Activated T-cell treated with anti-CD3 and anti-CD28 coated beads, Interleukin-2, amount 50 U/mL, for 72 hours (primary cell): ENCODE measurements at regions not wholly inside any gene's neighbourhood (a gene's known extent, or its start where the extent isn't known, plus 50 kb on each side); places are given as distances from the start of the nearest gene placed in this dataset.
"Not testable (repeated sequence)": the region's sequence is repeated elsewhere in the genome, so short reads cannot be mapped to it uniquely, and the experiment has no call there.

ENCODE experiments used
- ATAC-seq, 2 donors: fragments of 150-1000 bp; cut with Tn5 transposase; replicated peaks in 1 of 2; 2 replicates each; pipeline ENCODE4 v1.10.0; 2021; ENCODE audit warnings: moderate library complexity in 2 of 2, mild to moderate bottlenecking in 1 of 2
- DNase-seq, 2 donors: peaks; one replicate each; pipeline ENCODE4 v3.0.0; 2021 to 2022; ENCODE audit warnings: mixed read lengths in 1 of 2
- H3K27ac Mint-ChIP-seq: one replicate; pipeline ENCODE4 v1.8.0; 2022; ENCODE audit warnings: mild to moderate bottlenecking, moderate library complexity, mixed read lengths
- H3K27me3 Mint-ChIP-seq: one replicate; pipeline ENCODE4 v1.8.0; 2022; ENCODE audit warnings: low read depth, mixed read lengths
- H3K36me3 Mint-ChIP-seq, 2 donors: one replicate each; pipeline ENCODE4 v1.8.0; 2022; ENCODE audit warnings: mixed read lengths in 2 of 2, mild to moderate bottlenecking in 1 of 2; ENCODE audit not compliant: insufficient read depth in 2 of 2
- H3K4me1 Mint-ChIP-seq: one replicate; pipeline ENCODE4 v1.8.0; 2022; ENCODE audit warnings: low read depth, mixed read lengths
- H3K4me3 Mint-ChIP-seq, 2 donors: one replicate each; pipeline ENCODE4 v1.8.0; 2022; ENCODE audit warnings: mild to moderate bottlenecking in 2 of 2, mixed read lengths in 2 of 2, moderate library complexity in 2 of 2
- H3K9me3 Mint-ChIP-seq, 2 donors: one replicate each; pipeline ENCODE4 v1.8.0; 2022; ENCODE audit warnings: mixed read lengths in 2 of 2

DNA sequence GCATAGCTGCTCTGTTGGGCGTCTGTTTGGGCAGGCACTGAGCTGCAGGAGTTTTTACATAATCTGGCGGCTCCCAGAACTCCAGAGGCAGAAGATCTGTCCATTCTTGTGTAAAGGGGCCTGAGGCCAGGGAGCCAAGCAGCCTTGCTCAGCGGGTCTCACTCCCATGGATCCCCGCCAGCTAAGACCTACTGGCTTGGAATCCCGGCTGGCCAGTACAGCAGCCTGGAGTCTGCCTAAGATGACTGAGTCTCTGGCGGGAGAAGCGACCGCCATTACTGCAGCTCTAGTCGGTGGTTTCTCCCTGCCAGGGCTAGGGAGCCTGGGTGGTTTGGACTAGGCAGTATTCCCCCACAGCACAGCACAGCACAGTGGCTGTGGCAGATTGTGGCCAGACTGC lies 268.4 kb upstream of the SYNCRIP start:
- no peaks in the 10 kb centered on the region for H3K27me3 Mint-ChIP-seq
- H3K36me3 Mint-ChIP-seq: no peaks in the 10 kb centered on the region
- no peak overlapping the region for H3K27ac Mint-ChIP-seq
- ATAC-seq (no peak), DNase-seq (no peak)
- peaks cover 2 to 5% of the 10 kb centered on the region in 2 donors for H3K9me3 Mint-ChIP-seq
- H3K4me1 Mint-ChIP-seq: no peaks in the 10 kb centered on the region
- no peak overlapping the region for H3K4me3 Mint-ChIP-seq

DNA sequence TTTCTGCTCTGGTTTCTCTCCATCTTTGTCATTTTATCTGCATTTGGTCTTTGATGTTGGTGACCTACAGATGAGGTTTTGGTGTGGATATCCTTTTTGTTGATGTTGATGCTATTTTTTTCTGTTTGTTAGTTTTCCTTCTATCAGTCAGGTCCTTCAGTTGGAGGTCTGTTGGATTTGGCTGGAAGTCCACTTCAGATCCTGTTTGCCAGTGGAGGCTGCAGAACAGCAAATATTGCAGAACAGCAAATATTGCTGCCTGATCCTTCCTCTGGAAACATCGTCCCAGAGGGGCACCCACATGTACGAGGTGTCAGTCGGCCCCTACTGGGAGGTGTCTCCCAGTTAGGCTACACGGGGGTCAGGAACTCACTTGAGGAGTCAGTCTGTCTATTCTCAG lies 265.4 kb upstream of the SYNCRIP start:
- H3K9me3 Mint-ChIP-seq, ATAC-seq, H3K4me1 Mint-ChIP-seq, H3K4me3 Mint-ChIP-seq, H3K36me3 Mint-ChIP-seq, H3K27ac Mint-ChIP-seq, H3K27me3 Mint-ChIP-seq, DNase-seq: not testable (repeated sequence)

DNA sequence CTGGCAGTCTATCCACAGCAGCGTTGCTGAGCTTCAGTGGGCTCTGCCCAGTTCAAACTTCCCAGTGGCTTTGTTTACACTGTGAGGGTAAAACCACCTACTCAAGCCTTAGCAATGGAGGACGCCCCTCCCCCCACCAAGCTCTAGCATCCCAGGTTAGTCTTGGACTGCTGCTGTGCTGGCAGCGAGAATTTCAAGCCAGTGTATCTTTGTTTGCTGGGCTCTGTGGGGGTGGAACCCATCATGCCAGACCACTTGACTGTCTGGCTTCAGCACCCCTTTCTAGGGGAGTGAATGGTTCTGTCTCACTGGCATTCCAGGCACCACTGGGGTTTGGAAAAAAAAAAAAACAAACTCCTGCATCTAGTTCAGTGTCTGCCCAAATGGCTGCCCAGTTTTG lies 249.7 kb upstream of the SYNCRIP start:
- Mint-ChIP-seq H3K4me3 (no peak overlapping the region), H3K36me3 (peaks cover 0 to 2% of the 10 kb centered on the region in 2 donors), H3K27ac (no peak overlapping the region), H3K4me1 (no peaks in the 10 kb centered on the region), H3K9me3 (peaks cover 9 to 12% of the 10 kb centered on the region in 2 donors), H3K27me3 (no peaks in the 10 kb centered on the region)
- DNase-seq (no peak), ATAC-seq (no peak)

DNA sequence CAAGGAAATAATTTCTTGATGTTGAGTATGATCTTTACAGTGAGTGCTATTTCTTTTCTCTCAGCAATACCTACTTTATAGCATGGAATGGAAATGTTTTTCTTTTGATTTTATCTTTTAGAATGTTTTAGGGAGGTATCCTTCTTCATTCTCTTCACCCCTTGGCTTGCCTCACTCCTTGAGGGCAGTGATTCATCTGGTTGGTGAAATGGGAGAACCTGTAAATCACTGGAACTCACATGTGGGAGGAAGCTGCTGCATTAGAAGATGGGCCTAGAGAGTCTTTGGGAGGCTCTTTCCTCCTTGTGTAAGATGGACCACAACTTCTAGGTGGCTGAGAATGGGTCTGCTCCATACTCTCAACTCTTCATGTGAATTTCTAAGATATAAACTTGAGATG lies 244.8 kb upstream of the SYNCRIP start:
- no peak for DNase-seq
- no peak for ATAC-seq
- Mint-ChIP-seq H3K4me3 (no peak overlapping the region), H3K27me3 (no peaks in the 10 kb centered on the region), H3K4me1 (no peaks in the 10 kb centered on the region), H3K27ac (no peak overlapping the region), H3K36me3 (peaks cover 0 to 2% of the 10 kb centered on the region in 2 donors), H3K9me3 (peaks cover 5 to 10% of the 10 kb centered on the region in 2 donors)

DNA sequence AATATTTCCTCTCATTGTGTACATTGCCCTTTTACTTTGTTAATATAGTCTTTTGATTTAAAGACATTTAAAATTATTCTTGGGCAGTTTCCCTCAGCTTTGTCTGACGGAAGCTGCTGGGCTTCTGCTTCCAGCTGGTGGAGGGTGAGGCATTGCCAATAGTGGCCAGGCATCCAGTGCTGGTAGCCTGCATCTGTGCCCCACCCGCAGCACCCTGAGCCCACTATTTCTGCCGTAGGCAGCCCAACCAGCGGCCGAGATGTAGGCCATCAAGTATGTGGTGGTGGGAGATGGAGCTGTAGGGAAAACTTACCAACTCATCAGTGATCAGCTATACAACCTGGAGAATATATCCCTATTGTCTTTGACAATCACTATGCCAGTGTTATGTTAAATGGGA lies 226.0 kb upstream of the SYNCRIP start:
- H3K36me3 Mint-ChIP-seq: no peaks in the 10 kb centered on the region

DNA sequence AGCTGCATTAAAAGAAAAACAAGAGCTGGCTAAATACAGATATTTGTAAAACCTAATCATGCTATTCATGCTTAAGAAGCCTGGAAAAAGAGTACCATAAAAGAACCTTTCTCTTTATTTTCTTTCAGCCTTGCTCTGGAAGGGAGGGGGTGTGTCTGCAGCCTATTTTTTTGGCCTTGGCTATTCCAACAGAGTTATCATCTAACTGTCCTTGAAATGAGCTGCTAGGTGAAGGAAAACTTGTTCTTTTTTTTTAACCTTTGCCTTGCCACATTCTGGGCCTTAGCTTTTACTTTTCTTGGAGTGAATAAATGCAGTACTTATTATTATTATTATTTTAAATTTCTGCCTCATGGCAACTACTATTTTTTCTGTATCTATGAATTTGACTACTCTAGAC lies 224.9 kb upstream of the SYNCRIP start:
- no peak for ATAC-seq
- H3K27ac Mint-ChIP-seq: no peak overlapping the region
- H3K9me3 Mint-ChIP-seq: no peaks in the 10 kb centered on the region
- no peaks in the 10 kb centered on the region for H3K36me3 Mint-ChIP-seq
- H3K4me1 Mint-ChIP-seq: no peaks in the 10 kb centered on the region
- no peak for DNase-seq
- H3K4me3 Mint-ChIP-seq: no peak overlapping the region
- H3K27me3 Mint-ChIP-seq: peaks cover 4% of the 10 kb centered on the region

More for the DNA sequence above, 226.0 kb upstream of the SYNCRIP start:
- Mint-ChIP-seq H3K4me1 (no peaks in the 10 kb centered on the region), H3K27me3 (no peaks in the 10 kb centered on the region), H3K9me3 (peaks cover 0 to under 1% of the 10 kb centered on the region in 2 donors), H3K27ac (no peak overlapping the region), H3K4me3 (no peak overlapping the region)
- no peak for DNase-seq
- ATAC-seq: no peak

DNA sequence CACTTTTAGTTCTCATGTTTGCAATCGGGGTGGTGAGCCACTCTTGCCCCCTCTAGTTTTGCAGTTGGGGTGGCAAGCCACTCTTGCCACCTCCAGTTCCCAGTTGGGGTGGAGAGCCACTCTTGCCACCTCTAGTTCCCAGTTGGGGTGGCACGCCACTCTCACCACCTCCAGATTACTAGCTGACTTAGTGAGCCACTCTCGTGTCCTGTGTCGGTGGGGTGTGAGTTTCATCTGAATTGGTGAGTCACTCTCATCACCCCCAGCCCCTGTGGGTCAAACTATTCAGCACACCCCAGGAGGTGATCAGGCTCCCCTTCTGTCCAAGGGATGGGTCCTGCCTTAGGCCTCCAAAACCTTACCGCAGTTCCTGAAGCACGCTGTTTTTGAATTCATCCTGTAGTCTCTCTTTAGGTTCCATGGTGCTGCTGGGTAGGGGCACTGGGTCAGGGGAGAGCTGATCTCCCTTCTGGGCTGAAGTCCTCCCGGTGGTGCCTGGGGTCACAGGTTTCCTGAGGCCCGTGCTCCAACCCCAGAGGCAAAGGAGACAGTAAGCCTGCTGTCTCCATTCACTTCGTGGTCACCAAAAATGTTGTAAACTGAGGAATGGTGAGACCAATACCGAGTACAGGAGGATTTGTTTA lies 224.2 kb upstream of the SYNCRIP start:
- DNase-seq (no peak), ATAC-seq (no peak)
- Mint-ChIP-seq H3K4me3 (no peak overlapping the region), H3K27me3 (peaks cover 8% of the 10 kb centered on the region), H3K36me3 (no peaks in the 10 kb centered on the region), H3K9me3 (peaks cover 0 to under 1% of the 10 kb centered on the region in 2 donors), H3K4me1 (no peaks in the 10 kb centered on the region), H3K27ac (no peak overlapping the region)

DNA sequence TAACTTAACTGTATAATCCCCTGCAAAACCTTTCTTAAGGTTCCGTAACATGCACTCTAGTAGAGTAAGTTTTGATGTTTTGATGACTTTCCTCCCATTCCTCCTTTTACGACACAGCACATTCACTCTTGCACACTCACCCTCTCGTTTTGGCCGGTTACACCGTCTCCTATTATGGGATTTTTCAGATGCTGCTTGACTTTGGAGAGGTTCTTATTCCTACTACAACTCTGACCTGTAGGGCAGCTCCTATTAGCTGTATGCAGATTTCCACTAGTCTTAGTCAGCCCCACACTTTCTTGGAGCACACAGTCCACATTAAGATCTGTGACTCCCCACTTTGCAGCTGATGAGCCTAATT lies 223.7 kb upstream of the SYNCRIP start:
- Mint-ChIP-seq H3K27ac (no peak overlapping the region), H3K4me3 (no peak overlapping the region)
- ATAC-seq: no peak

DNA sequence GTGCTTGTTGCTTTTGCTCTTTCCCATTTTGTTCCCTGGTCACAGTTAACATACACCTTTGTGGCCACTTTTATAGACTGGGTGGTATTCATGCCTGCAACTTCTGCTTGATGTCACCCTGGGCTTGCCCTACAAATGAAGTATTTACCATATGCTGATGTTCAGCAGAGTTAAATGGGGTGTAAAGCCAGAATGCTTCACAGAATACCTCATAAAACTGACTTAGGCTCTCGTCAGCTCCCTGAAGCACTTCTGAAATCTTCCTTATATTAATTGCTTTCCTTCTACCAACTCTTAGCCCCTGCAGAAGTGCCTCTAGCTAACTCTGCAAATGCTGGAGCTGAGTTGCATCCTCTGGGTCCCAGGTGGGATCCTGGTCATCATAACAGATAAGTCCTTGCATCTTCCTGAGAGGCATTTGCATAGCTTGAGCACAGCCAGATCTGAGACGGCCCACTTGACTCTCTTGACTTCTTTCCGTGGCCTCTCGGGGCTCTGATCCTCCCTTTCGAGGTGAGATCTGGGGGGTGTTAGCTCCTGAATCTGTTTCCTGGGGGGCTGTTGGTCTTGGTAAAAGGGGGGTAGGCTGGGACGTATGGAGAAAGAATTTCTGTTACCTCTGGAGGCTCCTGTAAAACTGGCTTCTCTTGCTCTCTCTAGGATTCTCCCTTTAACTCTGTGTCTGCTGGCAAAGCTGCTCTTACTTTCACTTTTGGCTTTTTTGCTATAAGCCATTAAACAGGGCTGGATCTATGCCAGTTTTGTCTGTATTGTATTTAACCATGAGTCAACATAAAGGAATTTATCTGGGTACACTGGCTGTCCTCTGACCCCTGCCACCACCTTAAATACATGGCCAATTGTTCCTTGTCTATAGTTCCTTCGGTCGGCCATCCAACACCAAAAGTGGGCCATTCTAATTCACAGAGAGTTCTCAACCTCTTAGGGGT lies 223.0 kb upstream of the SYNCRIP start:
- ATAC-seq (no peak), DNase-seq (no peak)
- no peak overlapping the region for H3K27ac Mint-ChIP-seq
- no peaks in the 10 kb centered on the region for H3K36me3 Mint-ChIP-seq
- peaks cover 13% of the 10 kb centered on the region for H3K27me3 Mint-ChIP-seq
- H3K4me3 Mint-ChIP-seq: no peak overlapping the region
- H3K9me3 Mint-ChIP-seq: peaks cover 0 to 2% of the 10 kb centered on the region in 2 donors
- no peaks in the 10 kb centered on the region for H3K4me1 Mint-ChIP-seq

More for the DNA sequence above, 223.7 kb upstream of the SYNCRIP start:
- no peak for DNase-seq
- Mint-ChIP-seq H3K27me3 (peaks cover 13% of the 10 kb centered on the region), H3K4me1 (no peaks in the 10 kb centered on the region), H3K36me3 (no peaks in the 10 kb centered on the region), H3K9me3 (peaks cover 0 to 2% of the 10 kb centered on the region in 2 donors)

DNA sequence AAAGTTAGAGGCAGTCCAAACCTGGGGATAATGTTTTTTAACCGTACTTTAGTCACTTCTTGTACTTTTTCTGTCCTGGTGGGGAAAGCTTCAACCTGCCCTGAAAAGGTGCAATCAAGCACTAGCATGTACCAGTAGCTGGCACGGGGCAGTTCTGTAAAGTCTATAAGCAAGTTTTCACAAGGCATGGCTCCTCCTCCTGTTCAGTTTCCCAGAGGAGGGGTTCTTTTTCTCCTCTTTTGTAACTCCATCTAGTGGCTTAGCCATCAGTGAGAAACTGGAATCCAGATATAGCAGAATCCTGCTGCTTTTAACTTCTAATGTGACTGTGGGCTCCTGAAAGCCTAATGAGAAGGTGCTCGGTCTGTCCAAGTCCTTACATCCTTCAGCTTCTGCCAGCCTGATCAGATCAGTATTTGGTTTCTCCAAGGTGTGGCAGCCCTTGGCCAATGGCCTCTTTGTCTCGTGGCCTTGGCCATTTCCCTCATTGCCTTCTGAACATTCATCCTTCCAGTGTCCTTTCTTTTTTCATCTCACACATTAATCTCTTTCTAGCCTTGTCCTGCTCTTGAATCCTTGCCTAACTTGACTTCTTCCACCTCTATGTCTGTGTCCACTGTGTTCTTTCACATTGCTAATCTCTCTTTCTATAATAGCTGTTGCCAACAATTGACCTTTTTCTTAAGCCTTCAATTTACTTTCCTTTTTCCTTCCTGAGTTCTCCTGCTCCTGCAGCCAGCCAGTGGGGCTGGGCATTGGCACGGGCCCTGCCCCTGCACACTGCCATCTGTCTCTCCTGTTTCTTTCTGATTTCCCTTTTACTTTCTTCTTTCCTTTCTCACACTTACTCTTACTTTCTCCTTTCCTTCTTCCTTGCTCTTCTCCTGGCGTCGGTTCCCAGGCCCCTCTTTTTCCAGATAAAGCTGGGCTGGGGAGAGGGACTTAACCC lies 222.0 kb upstream of the SYNCRIP start:
- DNase-seq (no peak), ATAC-seq (no peak)
- Mint-ChIP-seq H3K27ac (no peak overlapping the region), H3K36me3 (no peaks in the 10 kb centered on the region), H3K4me1 (no peaks in the 10 kb centered on the region), H3K4me3 (no peak overlapping the region), H3K27me3 (peaks cover 13% of the 10 kb centered on the region), H3K9me3 (peaks cover 0 to 2% of the 10 kb centered on the region in 2 donors)

DNA sequence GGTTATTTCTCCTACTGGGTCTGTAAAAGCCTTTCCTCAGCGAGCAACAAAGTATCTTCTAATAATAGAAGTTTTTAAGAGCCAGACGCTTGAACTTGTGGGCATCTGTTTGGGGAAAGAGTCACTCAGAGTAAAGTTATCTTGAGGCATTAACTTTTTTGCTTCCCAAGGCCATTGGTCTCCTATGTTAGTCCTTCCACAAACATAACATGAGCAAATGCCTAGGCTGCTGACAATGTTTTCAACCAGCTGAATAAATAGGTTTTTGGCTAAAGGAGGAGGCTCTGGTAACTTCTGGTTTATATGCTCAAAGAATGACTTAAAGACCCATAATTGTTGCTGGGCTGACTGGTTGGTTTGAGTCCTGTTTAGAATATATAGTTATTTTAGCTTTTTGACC lies 213.5 kb upstream of the SYNCRIP start:
- no peaks in the 10 kb centered on the region for H3K36me3 Mint-ChIP-seq
- H3K27ac Mint-ChIP-seq: no peak overlapping the region
- ATAC-seq (no peak), DNase-seq (no peak)
- H3K4me1 Mint-ChIP-seq: no peaks in the 10 kb centered on the region
- no peaks in the 10 kb centered on the region for H3K9me3 Mint-ChIP-seq
- no peaks in the 10 kb centered on the region for H3K27me3 Mint-ChIP-seq
- H3K4me3 Mint-ChIP-seq: no peak overlapping the region

DNA sequence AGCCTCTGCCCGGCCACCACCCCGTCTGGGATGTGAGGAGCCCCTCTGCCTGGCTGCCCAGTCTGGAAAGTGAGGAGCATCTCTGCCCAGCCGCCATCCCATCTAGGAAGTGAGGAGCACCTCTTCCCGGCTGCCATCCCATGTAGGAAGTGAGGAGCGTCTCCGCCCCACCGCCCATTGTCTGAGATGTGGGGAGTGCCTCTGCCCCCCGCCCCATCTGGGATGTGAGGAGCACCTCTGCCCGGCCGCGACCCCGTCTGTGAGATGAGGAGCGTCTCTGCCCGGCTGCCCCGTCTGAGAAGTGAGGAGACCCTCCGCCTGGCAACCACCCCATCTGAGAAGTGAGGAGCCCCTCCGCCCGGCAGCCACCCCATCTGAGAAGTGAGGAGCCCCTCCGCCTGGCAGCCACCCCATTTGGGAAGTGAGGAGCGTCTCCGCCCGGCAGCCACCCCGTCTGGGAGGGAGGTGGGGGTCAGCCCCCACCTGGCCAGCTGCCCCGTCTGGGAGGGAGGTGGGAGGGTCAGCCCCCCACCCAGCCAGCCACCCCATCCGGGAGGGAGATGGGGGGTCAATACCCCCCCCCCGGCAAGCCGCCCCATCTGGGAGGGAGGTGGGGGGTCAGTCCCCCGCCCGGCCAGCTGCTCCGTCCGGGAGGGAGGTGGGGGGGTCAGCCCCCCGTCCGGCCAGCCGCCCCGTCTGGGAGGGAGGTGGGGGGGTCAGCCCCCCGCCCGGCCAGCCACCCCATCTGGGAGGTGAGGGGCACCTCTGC lies 195.8 kb upstream of the SYNCRIP start:
- H3K4me3 Mint-ChIP-seq, H3K27me3 Mint-ChIP-seq, H3K4me1 Mint-ChIP-seq, H3K9me3 Mint-ChIP-seq, DNase-seq, H3K36me3 Mint-ChIP-seq, H3K27ac Mint-ChIP-seq, ATAC-seq: not testable (repeated sequence)
